Kidney (tissue), 13 donors: ENCODE measurements at regions not wholly inside any gene's neighbourhood (a gene's known extent, or its start where the extent isn't known, plus 50 kb on each side); places are given as distances from the start of the nearest gene placed in this dataset.
A peak's percentile ranks its signal among the peaks of the same experiment; 100 is the strongest.

Experiments
- DNase-seq, 5 donors: peaks; one replicate each; pipeline ENCODE4 v3.0.0-alpha.2; 2013 to 2020
- FAIRE-seq: peaks from 2 replicates; lab custom pipeline; 2012; peaks lifted over from hg19 to GRCh38; lab: Jason Lieb, UNC
- H3K27ac ChIP-seq, 2 donors: one replicate each; pipeline ENCODE4 v1.7.0; 2013; ENCODE audit warnings: low read depth in 2 of 2, low read length in 2 of 2, inconsistent platforms in 1 of 2
- H3K27me3 ChIP-seq: one replicate; pipeline ENCODE4 v1.7.1; 2013; ENCODE audit warnings: low read length, inconsistent platforms; ENCODE audit not compliant: control insufficient read depth, insufficient read depth
- H3K36me3 ChIP-seq, 3 donors: one replicate each; pipeline versions ENCODE4 v1.7.0 to v1.7.1; 2013; ENCODE audit warnings: low read length in 3 of 3, control low read depth in 1 of 3, inconsistent platforms in 1 of 3; ENCODE audit not compliant: insufficient read depth in 3 of 3, control insufficient read depth in 2 of 3
- H3K4me1 ChIP-seq, 3 donors: one replicate each; pipeline versions ENCODE4 v1.7.0 to v1.7.1; 2013; ENCODE audit warnings: low read length in 3 of 3, inconsistent platforms in 1 of 3, low read depth in 1 of 3; ENCODE audit not compliant: control insufficient read depth in 2 of 3, insufficient read depth in 2 of 3
- H3K4me3 ChIP-seq, 3 donors: one replicate each; pipeline versions ENCODE4 v1.7.0 to v1.8.1; 2013; ENCODE audit warnings: low read length in 3 of 3, control low read depth in 1 of 3, inconsistent platforms in 1 of 3
- H3K9ac ChIP-seq, 3 donors: one replicate each; pipeline versions ENCODE4 v1.7.0 to v1.7.1; 2013; ENCODE audit warnings: low read length in 3 of 3, control low read depth in 1 of 3, inconsistent platforms in 1 of 3
- H3K9me3 ChIP-seq, 3 donors: one replicate each; pipeline versions ENCODE4 v1.7.0 to v1.7.1; 2013; ENCODE audit warnings: low read length in 3 of 3, control low read depth in 1 of 3, inconsistent platforms in 1 of 3; ENCODE audit not compliant: control insufficient read depth in 2 of 3, insufficient read depth in 1 of 3
- CTCF ChIP-seq: IDR thresholded peaks from 3 replicates; pipeline ENCODE4 v1.5.1; 2012; ENCODE audit warnings: mild to moderate bottlenecking, moderate library complexity, borderline replicate concordance; ENCODE audit not compliant: insufficient read depth; ENCODE audit errors: extremely low read depth
- intact Hi-C: fragments of 100-400 bp; cut with DNase I; formaldehyde crosslinking; loops from one replicate; pipeline ENCODE4 v1.11.1; 2022
- donor health status: control.
- donor health status: control.
- donor health status: control.
- donor health status: control.
- donor health status: control.
- donor health status: DM: yes; HTN: yes; CAD: no.
- donor health status: Normal renal cell carcinoma (clear cell type).

GRCh38 chrX:43008356-43008755 is 230.4 kb upstream of the PPP1R2C start:
- H3K27me3 ChIP-seq = no peaks in the 10 kb centered on the region
- no peak overlapping the region for H3K4me3 ChIP-seq
- no peaks in the 10 kb centered on the region for H3K4me1 ChIP-seq
- FAIRE-seq (no peak), DNase-seq (no peak)
- H3K27ac ChIP-seq = no peak overlapping the region
- intact Hi-C loops = no loop called here
- no peaks in the 10 kb centered on the region for H3K36me3 ChIP-seq
- H3K9ac ChIP-seq = no peak overlapping the region
- H3K9me3 ChIP-seq = no peaks in the 10 kb centered on the region
- TF ChIP-seq CTCF = no peak

GRCh38 chrX:43016021-43016420 is 238.1 kb upstream of the PPP1R2C start:
- TF ChIP-seq CTCF = no peak
- no peaks in the 10 kb centered on the region for H3K4me1 ChIP-seq
- no peaks in the 10 kb centered on the region for H3K9me3 ChIP-seq
- H3K27me3 ChIP-seq = no peaks in the 10 kb centered on the region
- FAIRE-seq = no peak
- H3K9ac ChIP-seq = no peak overlapping the region
- no peak overlapping the region for H3K27ac ChIP-seq
- peak in 2 of 5 donors; percentile 3 to 23 for DNase-seq
- no peaks in the 10 kb centered on the region for H3K36me3 ChIP-seq
- intact Hi-C loops = no loop called here
- H3K4me3 ChIP-seq = no peak overlapping the region

GRCh38 chrX:43018031-43018430 is 240.1 kb upstream of the PPP1R2C start:
- Histone ChIP-seq H3K9me3 (no peaks in the 10 kb centered on the region), H3K4me1 (no peaks in the 10 kb centered on the region), H3K9ac (no peak overlapping the region), H3K27me3 (no peaks in the 10 kb centered on the region), H3K27ac (no peak overlapping the region), H3K36me3 (no peaks in the 10 kb centered on the region), H3K4me3 (no peak overlapping the region)
- no peak for TF ChIP-seq CTCF
- intact Hi-C loops = no loop called here
- DNase-seq = no peak
- FAIRE-seq = no peak

- DNase-seq = no peak
- no peaks in the 10 kb centered on the region for H3K9me3 ChIP-seq
- no peak overlapping the region for H3K27ac ChIP-seq
- H3K4me3 ChIP-seq = no peak overlapping the region
- FAIRE-seq = peak; percentile 27
- H3K4me1 ChIP-seq = no peaks in the 10 kb centered on the region
- intact Hi-C loops = no loop called here
- H3K36me3 ChIP-seq = no peaks in the 10 kb centered on the region
- H3K27me3 ChIP-seq = no peaks in the 10 kb centered on the region
- no peak overlapping the region for H3K9ac ChIP-seq
- TF ChIP-seq CTCF = no peak
These were observed 241.1 kb upstream of the PPP1R2C start for GRCh38 chrX:43019021-43019420.
